G401.6 (cell line): ENCODE measurements at regions not wholly inside any gene's neighbourhood (a gene's known extent, or its start where the extent isn't known, plus 50 kb on each side); places are given as distances from the start of the nearest gene placed in this dataset.
A peak's percentile ranks its signal among the peaks of the same experiment; 100 is the strongest.
"Not testable (repeated sequence)": the region's sequence is repeated elsewhere in the genome, so short reads cannot be mapped to it uniquely, and the experiment has no call there.

ENCODE experiments used
- FAIRE-seq: peaks from 2 replicates; lab custom pipeline; 2012; peaks lifted over from hg19 to GRCh38; lab: Jason Lieb, UNC

- FAIRE-seq = no peak
These were observed 322.9 kb upstream of the RPS23 start for GRCh38 chr5:82601077-82601476.

- peak; percentile 19 for FAIRE-seq
These were observed 321.5 kb upstream of the RPS23 start for GRCh38 chr5:82599692-82600091.

- no peak for FAIRE-seq
These were observed 320.9 kb upstream of the RPS23 start for GRCh38 chr5:82599030-82599429.

- FAIRE-seq = no peak
These were observed 319.3 kb upstream of the RPS23 start for GRCh38 chr5:82597437-82597836.

GRCh38 chr5:82596451-82596850 lies 318.3 kb upstream of the RPS23 start:
- no peak for FAIRE-seq

- FAIRE-seq = no peak
These were observed 317.0 kb upstream of the RPS23 start for GRCh38 chr5:82595113-82595512.

DNA sequence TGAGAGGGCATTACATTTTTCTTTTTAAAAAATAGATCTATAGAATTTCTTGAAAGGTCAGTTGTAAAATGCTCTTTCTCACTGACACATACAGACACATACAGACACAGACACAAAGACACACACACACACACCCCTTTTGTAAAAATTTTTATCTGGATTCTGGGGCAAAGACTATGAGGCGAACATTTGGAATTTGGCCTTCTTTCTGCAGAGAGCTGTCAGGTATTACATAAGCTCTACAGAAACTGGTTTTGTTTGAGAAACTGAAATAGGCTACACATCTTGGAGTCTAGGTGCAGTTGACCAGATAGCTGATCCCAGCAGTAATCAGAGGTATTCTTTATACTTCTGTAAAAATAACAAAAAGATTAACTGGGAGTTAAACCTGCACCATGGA lies 315.9 kb upstream of the RPS23 start:
- FAIRE-seq = no peak

- no peak for FAIRE-seq
These were observed 315.3 kb upstream of the RPS23 start for GRCh38 chr5:82593481-82593880.

GRCh38 chr5:82591021-82591515 lies 312.9 kb upstream of the RPS23 start:
- no peak for FAIRE-seq

GRCh38 chr5:82590112-82590511 lies 312.0 kb upstream of the RPS23 start:
- no peak for FAIRE-seq

DNA sequence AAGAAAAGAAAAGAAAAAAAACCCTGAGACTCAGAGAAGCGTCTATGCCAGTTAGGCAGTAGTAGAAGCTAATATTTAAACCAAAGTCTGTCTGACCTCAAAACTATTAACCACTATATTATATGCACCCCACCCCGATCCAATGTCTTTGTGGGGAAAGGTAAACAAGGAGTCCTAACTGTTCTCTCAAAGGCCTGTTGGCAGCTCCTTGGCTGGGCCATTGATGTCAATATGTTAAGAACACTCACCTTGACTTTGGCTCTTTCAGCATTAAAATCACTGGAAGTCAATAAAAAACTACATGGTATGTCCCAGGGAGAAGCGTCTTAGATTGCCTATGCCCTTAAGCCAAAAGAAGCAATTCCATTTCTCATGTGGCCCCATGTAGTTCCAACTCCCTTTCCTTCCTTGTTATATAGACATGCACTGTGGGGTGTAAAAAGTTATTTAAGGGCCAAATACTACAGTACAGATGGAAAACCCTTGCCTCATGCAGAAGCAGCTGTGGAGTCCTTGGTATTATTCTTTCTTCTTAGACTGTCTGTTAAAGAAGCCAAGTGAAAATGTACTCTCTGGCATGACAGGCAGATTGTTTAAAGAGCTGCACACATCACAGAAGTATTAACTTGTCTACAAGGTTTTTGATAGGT lies 308.6 kb upstream of the RPS23 start:
- FAIRE-seq = no peak

- FAIRE-seq = no peak
These were observed 308.0 kb upstream of the RPS23 start for GRCh38 chr5:82586181-82586580.

GRCh38 chr5:82584631-82585030 lies 306.5 kb upstream of the RPS23 start:
- no peak for FAIRE-seq

GRCh38 chr5:82583331-82583730 lies 305.2 kb upstream of the RPS23 start:
- not testable (repeated sequence) for FAIRE-seq

- no peak for FAIRE-seq
These were observed 286.8 kb upstream of the RPS23 start for GRCh38 chr5:82564963-82565362.

- no peak for FAIRE-seq
These were observed 285.6 kb upstream of the RPS23 start for GRCh38 chr5:82563745-82564144.

GRCh38 chr5:82562696-82563240 lies 284.6 kb upstream of the RPS23 start:
- no peak for FAIRE-seq

DNA sequence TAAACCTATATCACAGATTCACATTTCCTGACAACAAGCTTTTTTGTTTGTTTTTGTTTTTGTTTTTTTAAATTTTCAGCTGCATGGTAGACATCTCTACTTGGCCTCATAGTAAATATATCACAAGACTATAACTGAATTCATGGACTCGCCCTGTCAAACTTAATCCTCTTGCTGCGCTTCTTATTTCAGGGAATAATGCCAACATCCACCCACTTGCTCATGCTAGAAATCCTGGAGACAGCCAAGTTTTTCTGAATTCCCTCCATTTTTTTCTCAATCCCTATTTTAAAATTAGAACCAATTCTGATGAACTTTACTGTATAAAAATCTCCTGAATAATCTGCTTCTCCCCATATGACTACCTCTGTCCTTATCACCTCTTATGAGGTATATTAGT lies 283.6 kb upstream of the RPS23 start:
- FAIRE-seq = no peak

GRCh38 chr5:82560969-82561368 lies 282.8 kb upstream of the RPS23 start:
- FAIRE-seq = no peak

DNA sequence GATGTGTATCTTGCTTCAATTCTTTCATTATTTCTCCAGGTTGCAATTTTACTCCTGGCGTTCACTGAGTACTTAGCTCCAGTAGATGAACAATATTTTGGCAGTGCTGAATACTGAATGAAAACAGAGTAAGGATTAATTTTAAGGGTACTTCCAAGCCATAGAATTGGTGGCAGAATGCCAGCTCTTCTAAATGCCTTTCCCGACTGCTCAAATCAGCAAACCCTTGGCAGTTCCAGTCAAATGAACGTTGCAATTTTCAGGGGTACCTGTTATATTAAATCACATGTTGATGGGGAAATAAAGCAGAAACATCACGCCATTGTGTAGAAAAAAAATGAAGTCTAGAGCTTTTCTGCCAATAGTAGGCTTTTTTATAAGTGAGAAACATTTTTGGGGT lies 282.4 kb upstream of the RPS23 start:
- FAIRE-seq = no peak

- no peak for FAIRE-seq
These were observed 273.8 kb upstream of the RPS23 start for GRCh38 chr5:82551840-82552385.

DNA sequence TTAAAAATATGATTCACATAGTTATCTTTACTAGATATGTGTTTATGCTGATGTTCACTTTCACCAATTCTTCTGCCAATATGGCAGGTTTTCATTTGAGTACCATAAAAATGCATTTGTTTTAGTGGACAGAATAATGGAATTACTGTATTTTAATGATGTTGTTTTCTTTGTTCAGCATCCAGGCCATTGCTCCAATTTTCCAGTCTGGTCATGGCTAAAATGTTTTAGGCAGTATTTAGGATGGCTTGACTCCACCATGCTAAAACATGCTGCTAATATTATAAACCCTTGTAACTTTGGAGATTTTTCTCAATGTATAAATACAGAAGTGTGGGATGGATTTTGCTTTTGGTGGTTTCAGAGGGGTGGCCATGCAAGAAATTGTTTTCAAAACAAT lies 273.0 kb upstream of the RPS23 start:
- no peak for FAIRE-seq

- FAIRE-seq = no peak
These were observed 271.1 kb upstream of the RPS23 start for GRCh38 chr5:82549263-82549662.

GRCh38 chr5:82544004-82544403 lies 265.9 kb upstream of the RPS23 start:
- no peak for FAIRE-seq
